Neural progenitor cell (in vitro differentiated cells): ENCODE measurements at regions not wholly inside any gene's neighbourhood (a gene's known extent, or its start where the extent isn't known, plus 50 kb on each side); places are given as distances from the start of the nearest gene placed in this dataset.

Source experiments
- CTCF ChIP-seq: fragments of 200-600 bp; sonication (generic); IDR thresholded peaks from 2 replicates; pipeline ENCODE4 v1.5.1; 2017; ENCODE audit warnings: antibody characterized with exemption, mild to moderate bottlenecking
- EZH2phosphoT487 ChIP-seq: fragments of 200-600 bp; sonication (generic); IDR thresholded peaks from 2 replicates; pipeline ENCODE4 v1.6.1; 2017; ENCODE audit warnings: antibody characterized with exemption

DNA sequence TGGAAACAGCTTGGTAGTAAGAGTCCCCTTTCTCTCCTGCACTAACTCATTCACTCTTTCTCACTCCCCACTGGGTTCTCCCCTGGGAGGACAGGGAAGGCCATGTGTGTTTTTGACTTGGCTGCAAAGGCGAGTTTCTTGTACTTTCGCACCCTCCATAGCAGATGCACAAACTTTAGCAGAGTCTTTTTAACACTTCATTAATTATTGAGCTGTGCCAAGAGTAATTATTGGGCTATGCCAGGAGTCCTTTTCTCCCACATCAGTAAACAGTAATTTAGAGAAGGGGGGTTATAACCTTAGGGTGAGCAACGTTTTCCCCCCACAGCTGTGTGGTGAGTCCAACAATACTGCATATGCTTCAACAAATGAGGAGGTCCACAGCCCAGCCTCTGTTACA lies 224.4 kb upstream of the ATP11B start:
- no peak for TF ChIP-seq EZH2phosphoT487
- no peak for TF ChIP-seq CTCF
